GM21529 (cell line): ENCODE measurements at regions not wholly inside any gene's neighbourhood (a gene's known extent, or its start where the extent isn't known, plus 50 kb on each side); places are given as distances from the start of the nearest gene placed in this dataset.

Experiments
- ATAC-seq: cut with Tn5 transposase; IDR thresholded peaks from one replicate; pipeline ENCODE4 v1.9.1; 2021; ENCODE audit not compliant: unreplicated experiment

DNA sequence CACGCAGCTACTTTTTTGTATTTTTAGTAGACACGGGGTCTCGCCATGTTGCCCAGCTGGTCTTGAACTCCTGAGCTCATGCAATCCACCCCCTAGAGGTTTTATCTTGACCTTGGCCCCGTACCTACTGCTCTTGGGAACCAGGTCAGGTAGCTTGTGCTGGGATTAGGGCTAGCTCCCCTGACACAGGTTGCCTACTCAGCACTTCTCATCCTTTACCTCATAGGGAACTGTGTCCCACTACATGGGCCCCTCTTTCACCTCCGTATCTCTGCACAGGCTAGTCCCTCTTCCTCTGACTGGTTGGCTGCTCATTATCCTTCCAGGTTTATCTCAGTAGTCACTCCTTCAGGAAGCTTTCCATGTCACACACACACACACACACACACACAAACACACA lies 58.0 kb upstream of the ITPRID1 start:
- ATAC-seq: no peak

DNA sequence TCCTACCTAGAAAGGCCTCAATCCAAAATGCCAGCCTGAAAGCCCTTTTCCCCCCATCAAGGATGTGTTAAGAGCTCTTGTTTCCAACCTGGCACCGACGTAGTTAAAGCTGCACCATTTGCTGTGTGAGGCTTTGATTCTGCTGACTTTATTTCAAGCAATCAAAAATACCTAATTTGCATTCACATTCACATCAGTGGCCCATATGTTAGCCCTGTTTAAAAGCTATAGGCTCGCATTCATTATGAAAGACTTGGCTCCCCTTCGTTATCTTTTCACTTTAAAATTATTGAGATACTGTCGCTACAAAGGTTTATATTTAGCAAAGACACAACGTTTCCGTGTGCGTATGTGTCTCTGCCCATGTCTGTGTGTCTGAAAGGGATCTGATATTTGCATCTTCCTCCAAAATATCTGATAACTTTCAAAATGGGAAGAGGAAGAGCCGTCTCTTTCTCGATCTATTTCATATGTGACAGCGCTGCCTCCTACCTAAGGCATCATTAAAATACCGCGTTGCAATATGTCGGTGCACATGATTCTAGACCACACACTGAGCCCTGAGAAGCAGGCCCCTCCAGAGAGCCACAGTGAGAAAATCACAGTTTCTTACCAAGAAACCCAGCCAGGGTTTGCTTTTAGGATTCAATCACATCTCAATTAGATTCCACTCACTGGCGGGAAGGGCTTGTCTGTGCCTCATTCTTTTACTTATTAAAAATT lies 57.1 kb upstream of the ITPRID1 start:
- ATAC-seq: no peak

DNA sequence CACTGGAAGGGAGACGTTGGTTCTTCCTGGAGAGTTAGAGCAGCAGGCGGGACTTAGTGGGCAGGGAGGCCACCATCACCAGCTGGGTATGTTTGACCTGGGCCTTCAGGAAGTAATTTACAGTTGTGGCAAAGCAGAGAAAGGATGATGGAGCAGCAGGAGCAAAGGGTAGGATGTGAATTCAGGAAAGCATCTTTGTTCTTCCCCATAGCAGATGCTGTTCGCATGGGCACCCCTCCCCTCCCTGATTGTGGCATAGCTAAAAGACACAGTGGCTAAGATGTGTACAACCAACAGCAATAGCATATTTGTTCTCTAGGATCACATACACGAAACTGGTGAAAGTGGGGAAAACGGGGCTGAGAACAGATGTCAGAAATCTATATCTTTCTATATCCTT lies 56.3 kb upstream of the ITPRID1 start:
- no peak for ATAC-seq

DNA sequence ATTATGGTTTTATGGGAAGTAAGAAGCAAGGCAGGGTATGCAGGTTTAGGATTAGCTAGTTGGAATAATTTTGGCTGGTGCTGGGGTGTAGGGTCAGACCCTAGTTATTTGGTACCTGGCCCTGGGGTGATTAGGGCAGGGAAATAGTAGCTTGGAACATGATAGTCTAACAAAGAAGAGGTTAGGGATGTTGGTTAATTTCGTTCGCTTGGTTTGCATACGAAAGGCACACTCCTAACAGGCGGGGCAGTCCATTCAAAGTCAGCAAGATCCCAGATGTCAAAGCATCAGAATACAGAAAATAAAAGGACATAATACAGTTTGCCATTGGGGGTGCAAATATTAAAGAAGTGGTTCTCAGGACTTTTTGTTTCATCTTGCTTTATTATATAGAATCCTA lies 55.7 kb upstream of the ITPRID1 start:
- no peak for ATAC-seq

DNA sequence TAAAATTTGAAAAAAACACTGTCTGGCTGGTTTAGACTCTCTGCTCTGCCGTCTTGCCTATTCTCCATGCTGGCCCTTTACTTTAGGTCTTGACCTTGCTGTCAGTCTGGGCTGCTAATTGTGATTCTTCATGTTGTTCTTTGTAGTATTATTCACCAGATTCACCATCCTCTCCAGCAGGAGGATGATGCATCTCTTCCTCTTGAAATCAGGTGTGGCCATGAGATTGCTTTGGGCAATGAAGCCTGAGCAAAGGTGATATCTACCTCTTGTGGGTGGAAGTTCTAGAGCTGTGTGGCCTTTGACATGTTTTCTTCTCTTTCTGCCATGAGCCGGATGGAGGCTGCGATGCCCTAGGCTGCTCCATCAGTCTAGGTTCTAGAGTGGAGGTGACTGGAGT lies 51.3 kb upstream of the ITPRID1 start:
- ATAC-seq: no peak
